HUES64 (cell line): ENCODE measurements at regions not wholly inside any gene's neighbourhood (a gene's known extent, or its start where the extent isn't known, plus 50 kb on each side); places are given as distances from the start of the nearest gene placed in this dataset.
"Not testable (repeated sequence)": the region's sequence is repeated elsewhere in the genome, so short reads cannot be mapped to it uniquely, and the experiment has no call there.

ENCODE experiments used
- H3K27ac ChIP-seq: 2 replicates; pipeline ENCODE4 v1.7.0; 2013; ENCODE audit warnings: low read depth, low read length, inconsistent platforms
- H3K27me3 ChIP-seq: 2 replicates; pipeline ENCODE4 v1.6.1; 2013; ENCODE audit warnings: mild to moderate bottlenecking, low read length; ENCODE audit not compliant: insufficient read depth
- H3K36me3 ChIP-seq: 2 replicates; pipeline ENCODE4 v1.6.1; 2013; ENCODE audit warnings: mild to moderate bottlenecking, low read length; ENCODE audit not compliant: insufficient read depth
- H3K4me1 ChIP-seq: 2 replicates; pipeline ENCODE4 v1.6.1; 2013; ENCODE audit warnings: mild to moderate bottlenecking, low read length, moderate library complexity; ENCODE audit not compliant: insufficient read depth
- H3K4me3 ChIP-seq: 2 replicates; pipeline ENCODE4 v1.5.1; 2013; ENCODE audit warnings: mild to moderate bottlenecking, low read length, moderate library complexity
- H3K9ac ChIP-seq: 2 replicates; pipeline ENCODE4 v1.6.1; 2013; ENCODE audit warnings: mild to moderate bottlenecking, low read depth, low read length
- H3K9me3 ChIP-seq: 2 replicates; pipeline ENCODE4 v1.6.1; 2013; ENCODE audit warnings: low read depth, low read length; ENCODE audit not compliant: insufficient read depth
- WGBS: fragments of 150-250, 120-280 bp; methylation state at CpG from one replicate; pipeline ENCODE4 v1.1.7; 2013; ENCODE audit warnings: missing lambda C conversion rate; 5-methylcytosine and 5-hydroxymethylcytosine counted together

DNA sequence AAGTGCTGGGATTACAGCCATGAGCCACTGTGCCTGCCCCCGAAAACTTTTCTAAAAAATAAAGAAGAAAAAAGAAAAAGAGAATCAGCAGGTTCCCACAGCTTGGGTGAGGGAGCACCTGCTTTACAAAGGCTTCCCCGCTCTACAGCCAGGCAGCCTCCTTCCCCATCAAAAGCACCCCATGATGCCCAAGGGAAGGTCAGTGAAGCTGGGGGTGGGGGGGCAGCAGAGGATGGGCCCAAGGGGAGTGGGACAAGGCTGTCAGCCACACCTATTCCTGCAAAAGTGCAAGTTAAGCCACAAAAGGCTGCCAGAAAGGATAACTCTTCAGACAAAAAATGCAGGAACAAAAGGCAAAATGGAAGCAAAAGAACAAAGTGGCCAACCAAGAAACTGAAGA, 72.5 kb downstream of the FAM50B start:
- WGBS: 79% methylated on average over 2 of the region's 2 CpGs
- Histone ChIP-seq H3K9me3 (peaks cover 2% of the 10 kb centered on the region; the same call in 1 of the 2 replicates), H3K36me3 (no peaks in the 10 kb centered on the region), H3K27ac (no peak overlapping the region), H3K9ac (no peak overlapping the region), H3K4me1 (no peaks in the 10 kb centered on the region), H3K4me3 (no peak overlapping the region), H3K27me3 (no peaks in the 10 kb centered on the region)

DNA sequence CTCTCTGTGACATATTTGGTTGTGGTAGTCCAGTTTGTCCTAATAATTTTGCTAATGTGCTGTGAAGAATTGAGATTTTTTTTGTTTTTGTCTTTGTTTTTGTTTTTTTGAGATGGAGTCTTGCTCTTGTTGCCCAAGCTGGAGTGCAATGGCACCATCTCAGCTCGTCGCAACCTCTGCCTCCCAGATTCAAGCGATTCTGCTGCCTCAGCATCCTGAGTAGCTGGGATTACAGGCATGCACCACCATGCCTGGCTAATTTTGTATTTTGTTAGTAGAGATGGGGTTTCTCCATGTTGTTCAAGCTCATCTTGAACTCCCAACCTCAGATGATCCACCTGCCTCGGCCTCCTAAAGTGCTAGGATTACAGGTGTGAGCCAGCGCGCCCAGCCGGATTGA, 73.4 kb downstream of the FAM50B start:
- H3K36me3 ChIP-seq, H3K4me3 ChIP-seq, H3K9ac ChIP-seq, H3K4me1 ChIP-seq, H3K27me3 ChIP-seq, H3K27ac ChIP-seq, H3K9me3 ChIP-seq: not testable (repeated sequence)
- WGBS: 96% methylated on average over 7 of the region's 7 CpGs

- 87% methylated on average over 22 of the region's 23 CpGs for WGBS
- H3K27ac ChIP-seq, H3K9ac ChIP-seq, H3K4me1 ChIP-seq, H3K9me3 ChIP-seq, H3K27me3 ChIP-seq, H3K4me3 ChIP-seq, H3K36me3 ChIP-seq: not testable (repeated sequence)
Observed at GRCh38 chr6:3925223-3926149, 76.3 kb downstream of the FAM50B start.

DNA sequence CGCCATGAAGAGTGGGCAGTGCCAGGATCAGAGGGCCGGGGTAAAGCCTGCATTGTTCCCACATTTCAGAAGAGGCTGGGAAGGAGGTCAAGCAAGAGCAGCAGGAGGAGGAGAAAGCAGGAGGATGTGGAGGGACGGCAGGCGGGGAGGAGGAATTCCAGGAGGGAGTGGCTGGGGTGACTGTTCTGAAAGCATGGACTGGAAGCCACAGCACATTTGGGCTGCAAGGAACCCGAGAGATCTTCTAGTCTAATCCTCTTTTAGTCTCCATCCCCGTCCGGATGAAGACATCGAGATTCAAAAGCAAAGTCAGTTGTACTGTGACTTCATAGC, 76.9 kb downstream of the FAM50B start:
- 81% methylated on average over 8 of the region's 8 CpGs for WGBS
- Histone ChIP-seq H3K27me3 (no peaks in the 10 kb centered on the region), H3K4me1 (no peaks in the 10 kb centered on the region)

GRCh38 chr6:3928111-3928510, 78.9 kb downstream of the FAM50B start:
- Histone ChIP-seq H3K4me1 (no peaks in the 10 kb centered on the region), H3K4me3 (no peak overlapping the region), H3K9me3 (no peaks in the 10 kb centered on the region), H3K27ac (no peak overlapping the region), H3K27me3 (no peaks in the 10 kb centered on the region), H3K9ac (no peak overlapping the region), H3K36me3 (no peaks in the 10 kb centered on the region)
- 73% methylated on average over 5 of the region's 5 CpGs for WGBS

More for the DNA sequence above, 76.9 kb downstream of the FAM50B start:
- Histone ChIP-seq H3K36me3 (no peaks in the 10 kb centered on the region), H3K27ac (no peak overlapping the region), H3K9ac (no peak overlapping the region), H3K4me3 (no peak overlapping the region), H3K9me3 (no peaks in the 10 kb centered on the region)

DNA sequence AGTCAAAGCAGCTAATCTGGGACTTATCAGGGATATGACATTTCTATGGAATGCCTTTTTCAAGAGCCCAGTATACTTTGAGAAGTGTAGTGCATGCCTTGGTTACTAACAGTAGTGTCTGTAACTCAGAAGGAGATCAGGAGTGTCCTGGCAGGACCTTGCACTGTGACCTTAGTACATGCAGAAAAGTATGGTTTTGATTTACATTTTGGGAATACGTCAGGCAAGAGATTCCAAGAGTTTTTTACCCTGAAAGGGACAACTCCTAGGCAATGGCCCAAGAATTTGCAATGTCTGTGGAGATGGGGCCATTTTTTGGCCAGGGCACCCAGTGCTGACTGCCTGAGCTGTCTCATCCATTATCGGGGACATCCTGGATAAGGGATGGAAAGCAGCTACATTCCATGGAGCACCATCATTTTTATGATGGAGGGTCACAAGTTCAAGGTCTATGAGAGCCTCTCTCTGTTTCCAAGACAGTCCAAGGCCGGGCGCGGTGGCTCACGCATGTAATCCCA, 80.2 kb downstream of the FAM50B start:
- no peaks in the 10 kb centered on the region for H3K36me3 ChIP-seq
- no peaks in the 10 kb centered on the region for H3K9me3 ChIP-seq
- no peak overlapping the region for H3K27ac ChIP-seq
- H3K4me1 ChIP-seq: no peaks in the 10 kb centered on the region
- no peak overlapping the region for H3K4me3 ChIP-seq
- H3K9ac ChIP-seq: no peak overlapping the region
- 96% methylated on average over 6 of the region's 6 CpGs for WGBS
- no peaks in the 10 kb centered on the region for H3K27me3 ChIP-seq

DNA sequence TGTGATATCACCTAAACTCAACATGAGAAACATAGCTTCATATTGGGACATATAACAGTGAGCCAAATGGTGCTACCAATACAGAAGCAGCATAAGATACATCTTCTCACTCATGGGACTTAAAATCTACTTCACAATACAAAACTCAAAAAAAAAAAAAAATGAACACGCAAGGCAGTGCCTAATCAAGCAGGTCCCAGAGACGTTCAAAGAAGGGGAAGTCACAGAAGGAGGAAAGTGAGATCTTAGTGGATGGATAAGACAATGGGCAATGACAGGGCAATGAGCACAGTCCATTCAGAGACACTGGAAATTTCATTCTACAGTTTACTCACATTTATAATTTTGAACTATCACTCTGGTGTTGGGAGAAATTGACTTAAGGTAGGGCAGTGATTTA, 88.3 kb downstream of the FAM50B start:
- H3K27me3 ChIP-seq: no peaks in the 10 kb centered on the region
- 89% methylated on average over 2 of the region's 2 CpGs for WGBS
- H3K4me1 ChIP-seq: no peaks in the 10 kb centered on the region
- no peaks in the 10 kb centered on the region for H3K36me3 ChIP-seq
- H3K4me3 ChIP-seq: no peak overlapping the region
- no peak overlapping the region for H3K9ac ChIP-seq
- no peaks in the 10 kb centered on the region for H3K9me3 ChIP-seq
- no peak overlapping the region for H3K27ac ChIP-seq

DNA sequence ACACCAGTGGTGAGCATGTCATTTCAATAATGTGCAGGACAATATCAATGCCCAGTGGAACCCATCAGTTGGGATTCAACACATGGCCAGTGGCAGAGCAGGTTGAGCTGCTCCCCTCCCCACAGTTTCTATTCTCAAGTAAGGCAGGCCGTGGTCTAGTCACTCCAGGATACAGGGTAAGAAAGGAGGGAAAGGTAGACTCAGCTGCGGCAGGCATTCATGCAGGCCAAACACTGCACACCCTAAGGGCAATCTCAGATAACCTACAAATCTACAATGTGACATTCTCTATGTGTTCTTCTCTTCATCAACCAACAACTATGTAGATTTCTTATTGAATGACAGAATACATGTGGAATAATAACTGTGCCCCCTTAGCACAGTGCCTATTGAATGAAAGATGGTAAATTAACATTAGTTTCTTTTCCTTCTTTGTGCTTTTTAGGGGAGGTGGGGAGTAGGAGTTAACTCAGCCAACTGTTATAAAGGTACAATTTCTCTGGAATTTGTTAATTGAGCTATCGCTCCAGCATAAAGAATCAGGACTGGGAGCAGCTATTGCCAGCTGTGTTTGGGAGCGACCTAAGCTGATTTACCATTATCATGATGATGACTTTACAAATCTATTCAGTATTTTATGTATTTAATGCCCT, 89.7 kb downstream of the FAM50B start:
- no peak overlapping the region for H3K9ac ChIP-seq
- no peak overlapping the region for H3K4me3 ChIP-seq
- no peaks in the 10 kb centered on the region for H3K27me3 ChIP-seq
- no peaks in the 10 kb centered on the region for H3K4me1 ChIP-seq
- no peaks in the 10 kb centered on the region for H3K9me3 ChIP-seq
- WGBS: 93% methylated on average over 3 of the region's 4 CpGs
- no peak overlapping the region for H3K27ac ChIP-seq
- H3K36me3 ChIP-seq: no peaks in the 10 kb centered on the region

DNA sequence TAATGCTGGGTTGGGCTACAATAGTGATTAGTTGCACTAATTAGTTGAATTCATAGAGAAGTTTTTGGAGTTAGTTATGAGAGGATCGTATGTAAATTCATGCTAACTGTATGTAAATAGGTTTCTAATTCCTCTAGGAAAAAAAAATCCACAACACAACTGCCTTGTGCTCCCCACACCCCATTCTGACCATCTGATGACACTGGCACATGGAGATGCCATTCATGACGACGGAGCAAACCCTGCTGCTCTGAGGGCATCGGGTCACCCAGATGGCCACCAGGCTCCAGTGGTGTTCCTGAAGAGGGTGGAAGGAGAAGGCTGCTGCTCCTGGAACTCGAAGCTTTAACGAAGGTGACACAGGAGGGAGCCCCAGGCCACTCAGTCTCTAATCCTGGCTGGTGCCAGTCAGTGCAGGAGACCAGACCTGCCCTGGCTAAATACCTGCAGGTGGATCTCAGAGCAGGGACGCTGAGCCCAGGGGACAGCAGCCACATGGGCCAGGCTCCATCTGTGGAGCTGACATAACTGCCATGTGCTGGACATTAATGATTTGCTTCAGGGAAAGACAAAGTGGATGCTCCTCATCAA, 90.3 kb downstream of the FAM50B start:
- H3K9ac ChIP-seq: no peak overlapping the region
- no peaks in the 10 kb centered on the region for H3K27me3 ChIP-seq

GRCh38 chr6:3939964-3940363, 90.8 kb downstream of the FAM50B start:
- H3K4me1 ChIP-seq: no peaks in the 10 kb centered on the region

More for the DNA sequence above, 90.3 kb downstream of the FAM50B start:
- H3K4me3 ChIP-seq: no peak overlapping the region
- no peaks in the 10 kb centered on the region for H3K4me1 ChIP-seq
- H3K9me3 ChIP-seq: no peaks in the 10 kb centered on the region
- H3K27ac ChIP-seq: no peak overlapping the region
- H3K36me3 ChIP-seq: no peaks in the 10 kb centered on the region
- WGBS: 86% methylated on average over 7 of the region's 7 CpGs

GRCh38 chr6:3940703-3941102, 91.5 kb downstream of the FAM50B start:
- Histone ChIP-seq H3K4me3 (no peak overlapping the region), H3K36me3 (no peaks in the 10 kb centered on the region), H3K9ac (no peak overlapping the region), H3K4me1 (no peaks in the 10 kb centered on the region), H3K9me3 (no peaks in the 10 kb centered on the region), H3K27me3 (no peaks in the 10 kb centered on the region), H3K27ac (no peak overlapping the region)
- 90% methylated on average over 5 of the region's 5 CpGs for WGBS

More at GRCh38 chr6:3939964-3940363, 90.8 kb downstream of the FAM50B start:
- Histone ChIP-seq H3K9me3 (no peaks in the 10 kb centered on the region), H3K27me3 (no peaks in the 10 kb centered on the region), H3K36me3 (no peaks in the 10 kb centered on the region), H3K9ac (no peak overlapping the region), H3K4me3 (no peak overlapping the region), H3K27ac (no peak overlapping the region)
- 95% methylated on average over 9 of the region's 9 CpGs for WGBS
